ENCODE measurements at regions not wholly inside any gene's neighbourhood (a gene's known extent, or its start where the extent isn't known, plus 50 kb on each side); places are given as distances from the start of the nearest gene placed in this dataset.

DNA sequence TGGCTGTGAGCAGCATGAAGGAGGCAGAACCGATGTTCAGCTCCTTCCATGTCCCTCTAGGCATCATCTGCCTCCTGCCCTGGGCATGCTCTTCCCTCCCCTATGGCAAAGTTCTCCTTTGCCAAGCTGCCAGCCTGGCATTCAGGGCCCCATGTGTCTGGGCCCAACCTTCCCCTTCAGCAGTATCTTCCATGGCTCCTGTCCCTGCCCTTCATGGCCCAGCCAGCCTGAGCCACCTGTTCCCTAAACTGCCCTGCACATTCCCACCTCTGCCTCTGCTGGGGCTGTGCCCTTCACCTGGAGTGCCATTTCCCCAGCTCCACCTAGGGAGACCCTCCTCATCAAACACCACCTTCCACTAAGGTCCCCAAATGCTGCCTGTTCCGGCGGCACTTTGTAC lies 74.0 kb upstream of the TCL1A start:
- TF ChIP-seq CTCF (conservative IDR thresholded peaks at IDR 0.05), result no peak
- no peak for TF ChIP-seq ZFX (IDR thresholded peaks at IDR 0.05)

Data from C4-2B (cell line).